ENCODE measurements at regions not wholly inside any gene's neighbourhood (a gene's known extent, or its start where the extent isn't known, plus 50 kb on each side); places are given as distances from the start of the nearest gene placed in this dataset.

- H3K4me1 ChIP-seq (ENCODE audit: insufficient read depth, low read length), result no peaks in the 10 kb centered on the region
- POLR2A ChIA-PET, result no interaction called here
- ATAC-seq (ENCODE audit: poor library complexity) (no peak), DNase-seq (no peak)
- Mint-ChIP-seq H3K27me3 (no peaks in the 10 kb centered on the region), H3K4me3 (no peak overlapping the region), H3K9me3 (peaks cover 10% of the 10 kb centered on the region), H3K4me1 (ENCODE audit: low read depth) (no peaks in the 10 kb centered on the region), H3K36me3 (ENCODE audit: low read depth) (no peaks in the 10 kb centered on the region), H3K27ac (no peak overlapping the region)
- no peaks in the 10 kb centered on the region for H3K27me3 ChIP-seq (ENCODE audit: control insufficient read depth in 1 of 2, insufficient read depth in 2 of 2, low read length in 2 of 2)
- H3K9me3 ChIP-seq (ENCODE audit: control insufficient read depth in 1 of 2, insufficient read depth in 1 of 2, low read length in 2 of 2), result peaks cover 0 to 7% of the 10 kb centered on the region in 2 experiments
- no peak overlapping the region for H3K4me3 ChIP-seq (ENCODE audit: low read length)
- CTCF ChIA-PET, result no interaction called here
- no peaks in the 10 kb centered on the region for H3K36me3 ChIP-seq (ENCODE audit: insufficient read depth, low read length)
- no peak for TF ChIP-seq CTCF (IDR thresholded peaks at IDR 0.05)
- intact Hi-C loops (cut with DNase I, micrococcal nuclease), result no loop called here
- no peak overlapping the region for H3K27ac ChIP-seq (ENCODE audit: low read depth in 1 of 2, low read length in 2 of 2)
These were observed 588.1 kb downstream of the DCDC2C start for GRCh38 chr2:4291430-4291829.

GRCh38 chr2:4295680-4296079, 592.3 kb downstream of the DCDC2C start:
- Histone ChIP-seq H3K27ac (ENCODE audit: low read depth in 1 of 2, low read length in 2 of 2) (no peak overlapping the region), H3K9me3 (ENCODE audit: control insufficient read depth in 1 of 2, insufficient read depth in 1 of 2, low read length in 2 of 2) (peaks cover 0 to 14% of the 10 kb centered on the region in 2 experiments), H3K36me3 (ENCODE audit: insufficient read depth, low read length) (no peaks in the 10 kb centered on the region), H3K4me3 (ENCODE audit: low read length) (no peak overlapping the region), H3K27me3 (ENCODE audit: control insufficient read depth in 1 of 2, insufficient read depth in 2 of 2, low read length in 2 of 2) (no peaks in the 10 kb centered on the region), H3K4me1 (ENCODE audit: insufficient read depth, low read length) (no peaks in the 10 kb centered on the region)
- Mint-ChIP-seq H3K36me3 (ENCODE audit: low read depth) (no peaks in the 10 kb centered on the region), H3K27me3 (no peaks in the 10 kb centered on the region), H3K4me1 (ENCODE audit: low read depth) (no peaks in the 10 kb centered on the region), H3K4me3 (no peak overlapping the region), H3K27ac (no peak overlapping the region), H3K9me3 (peaks cover 7% of the 10 kb centered on the region)
- ChIA-PET CTCF (no interaction called here), POLR2A (no interaction called here)
- TF ChIP-seq CTCF (IDR thresholded peaks at IDR 0.05), result no peak
- DNase-seq, result no peak
- intact Hi-C loops (cut with DNase I, micrococcal nuclease), result no loop called here
- ATAC-seq (ENCODE audit: poor library complexity), result no peak

GRCh38 chr2:4300616-4301015, 597.2 kb downstream of the DCDC2C start:
- Mint-ChIP-seq H3K27ac (no peak overlapping the region), H3K4me1 (ENCODE audit: low read depth) (no peaks in the 10 kb centered on the region), H3K36me3 (ENCODE audit: low read depth) (no peaks in the 10 kb centered on the region), H3K4me3 (no peak overlapping the region), H3K27me3 (no peaks in the 10 kb centered on the region), H3K9me3 (peaks cover 7% of the 10 kb centered on the region)
- no peak for ATAC-seq (ENCODE audit: poor library complexity)
- CTCF ChIA-PET, result no interaction called here
- Histone ChIP-seq H3K27me3 (ENCODE audit: control insufficient read depth in 1 of 2, insufficient read depth in 2 of 2, low read length in 2 of 2) (no peaks in the 10 kb centered on the region), H3K9me3 (ENCODE audit: control insufficient read depth in 1 of 2, insufficient read depth in 1 of 2, low read length in 2 of 2) (peaks cover 0 to 11% of the 10 kb centered on the region in 2 experiments), H3K4me3 (ENCODE audit: low read length) (no peak overlapping the region), H3K27ac (ENCODE audit: low read depth in 1 of 2, low read length in 2 of 2) (no peak overlapping the region), H3K4me1 (ENCODE audit: insufficient read depth, low read length) (no peaks in the 10 kb centered on the region), H3K36me3 (ENCODE audit: insufficient read depth, low read length) (no peaks in the 10 kb centered on the region)
- intact Hi-C loops (cut with DNase I, micrococcal nuclease), result no loop called here
- POLR2A ChIA-PET, result no interaction called here
- no peak for TF ChIP-seq CTCF (IDR thresholded peaks at IDR 0.05)
- no peak for DNase-seq

All from CD4-positive, alpha-beta T cell (primary cell).